ENCODE measurements at regions not wholly inside any gene's neighbourhood (a gene's known extent, or its start where the extent isn't known, plus 50 kb on each side); places are given as distances from the start of the nearest gene placed in this dataset.

- no peak for TF ChIP-seq POLR2AphosphoS5 (IDR thresholded peaks at IDR 0.05)
- Histone ChIP-seq H3K36me3 (no peaks in the 10 kb centered on the region), H3K4me1 (replicated peaks) (no peaks in the 10 kb centered on the region), H3K9me3 (no peaks in the 10 kb centered on the region), H3K4me3 (no peak overlapping the region), H3K27me3 (replicated peaks; ENCODE audit: insufficient read depth) (no peaks in the 10 kb centered on the region), H3K27ac (no peak overlapping the region)
- DNase-seq (ENCODE audit: low spot score), result no peak
- intact Hi-C loops (cut with DNase I), result no loop called here
- WGBS, result 86% methylated on average over 7 of the region's 7 CpGs
Measured at GRCh38 chr5:160486573-160486972, 64.9 kb downstream of the PTTG1 start.

- intact Hi-C loops (cut with DNase I), result no loop called here
- no peak overlapping the region for H3K27ac ChIP-seq
- no peaks in the 10 kb centered on the region for H3K36me3 ChIP-seq
- no peak for DNase-seq (ENCODE audit: low spot score)
- H3K4me3 ChIP-seq, result no peak overlapping the region
- H3K27me3 ChIP-seq (replicated peaks; ENCODE audit: insufficient read depth), result no peaks in the 10 kb centered on the region
- 85% methylated on average over 6 of the region's 6 CpGs for WGBS
- no peaks in the 10 kb centered on the region for H3K4me1 ChIP-seq (replicated peaks)
- TF ChIP-seq POLR2AphosphoS5 (IDR thresholded peaks at IDR 0.05) (no peak), CTCF (IDR thresholded peaks at IDR 0.05) (no peak), POLR2A (IDR thresholded peaks at IDR 0.05) (no peak)
- no peaks in the 10 kb centered on the region for H3K9me3 ChIP-seq
Measured at GRCh38 chr5:160488394-160489325, 67.0 kb downstream of the PTTG1 start.

DNA sequence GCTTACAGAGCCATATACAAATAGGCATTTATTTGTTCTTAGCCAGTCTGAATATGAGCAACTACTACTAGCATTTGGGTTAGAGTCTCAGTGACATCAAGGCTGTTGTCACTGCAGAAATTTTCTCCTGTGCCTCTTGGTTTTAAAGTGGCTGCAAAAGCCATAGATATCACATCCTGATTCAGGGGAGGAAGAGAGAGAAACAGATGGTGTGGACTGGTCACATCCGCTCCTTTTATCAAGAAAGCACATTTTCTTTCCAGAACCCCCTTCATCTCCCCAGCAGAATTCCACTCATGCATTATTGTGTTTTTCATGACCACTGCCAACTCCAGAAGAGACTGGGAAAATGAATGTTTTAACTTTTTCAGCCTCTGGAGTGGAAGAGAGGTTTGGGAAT, 69.8 kb downstream of the PTTG1 start:
- intact Hi-C loops (cut with DNase I), result no loop called here

DNA sequence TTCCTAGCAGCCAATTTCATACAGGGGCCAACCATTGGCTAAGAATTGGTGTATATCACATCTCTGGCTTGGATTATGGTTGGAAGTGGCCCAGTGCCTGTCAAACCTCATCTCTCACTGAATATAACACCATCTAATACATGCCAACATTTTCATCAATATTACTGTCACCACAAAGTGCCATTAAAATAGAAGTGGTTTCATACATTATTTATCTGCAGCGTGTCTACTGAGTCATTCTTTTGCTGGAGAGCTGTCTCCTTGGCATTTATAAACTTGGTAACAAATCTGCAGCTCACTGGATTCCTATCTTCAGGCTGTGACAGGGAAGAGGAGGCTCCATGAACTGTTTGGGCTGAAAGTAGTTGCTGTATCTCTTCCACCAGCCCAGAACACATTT, 70.9 kb downstream of the PTTG1 start:
- no peaks in the 10 kb centered on the region for H3K27me3 ChIP-seq (replicated peaks; ENCODE audit: insufficient read depth)
- H3K9me3 ChIP-seq, result no peaks in the 10 kb centered on the region
- DNase-seq (ENCODE audit: low spot score), result no peak
- H3K4me3 ChIP-seq, result no peak overlapping the region
- H3K27ac ChIP-seq, result no peak overlapping the region
- intact Hi-C loops (cut with DNase I), result no loop called here
- no peaks in the 10 kb centered on the region for H3K4me1 ChIP-seq (replicated peaks)
- WGBS, result 61% methylated on average over 1 of the region's 1 CpG
- no peaks in the 10 kb centered on the region for H3K36me3 ChIP-seq
- TF ChIP-seq CTCF (IDR thresholded peaks at IDR 0.05) (no peak), POLR2A (IDR thresholded peaks at IDR 0.05) (no peak), POLR2AphosphoS5 (IDR thresholded peaks at IDR 0.05) (no peak)

More for the DNA sequence above, 69.8 kb downstream of the PTTG1 start:
- Histone ChIP-seq H3K9me3 (no peaks in the 10 kb centered on the region), H3K27ac (no peak overlapping the region), H3K27me3 (replicated peaks; ENCODE audit: insufficient read depth) (no peaks in the 10 kb centered on the region), H3K36me3 (no peaks in the 10 kb centered on the region), H3K4me3 (no peak overlapping the region), H3K4me1 (replicated peaks) (no peaks in the 10 kb centered on the region)
- 93% methylated on average over 1 of the region's 1 CpG for WGBS
- no peak for TF ChIP-seq POLR2AphosphoS5 (IDR thresholded peaks at IDR 0.05)
- no peak for TF ChIP-seq POLR2A (IDR thresholded peaks at IDR 0.05)
- TF ChIP-seq CTCF (IDR thresholded peaks at IDR 0.05), result no peak
- no peak for DNase-seq (ENCODE audit: low spot score)

DNA sequence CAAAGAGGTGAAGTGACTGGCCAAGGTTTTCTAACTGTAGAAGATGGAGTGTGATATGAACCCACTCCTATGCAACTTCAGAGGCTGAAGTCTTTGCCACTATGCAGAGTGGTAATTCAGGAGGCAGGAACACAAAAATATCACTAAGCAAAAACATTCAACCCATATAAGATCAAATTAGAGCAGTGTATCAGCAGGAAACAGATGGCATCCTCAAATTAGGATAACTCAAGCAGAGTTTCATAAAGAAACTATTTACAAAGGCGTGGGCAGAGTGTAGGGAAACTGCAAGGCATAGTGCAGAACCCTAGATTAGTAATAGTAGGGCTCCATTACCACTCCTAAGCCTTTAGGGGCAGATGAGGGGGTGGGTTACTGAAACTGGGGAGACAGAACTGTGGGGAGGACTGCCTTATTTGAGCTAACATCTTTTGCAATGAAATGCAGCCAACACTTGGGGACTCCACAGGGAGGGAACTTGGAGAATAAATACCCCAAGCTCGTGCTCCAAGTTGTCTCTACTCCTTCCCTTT, 72.2 kb downstream of the PTTG1 start:
- H3K27ac ChIP-seq, result no peak overlapping the region
- no peaks in the 10 kb centered on the region for H3K9me3 ChIP-seq
- no peak for DNase-seq (ENCODE audit: low spot score)
- WGBS, result 73% methylated on average over 2 of the region's 2 CpGs
- intact Hi-C loops (cut with DNase I), result no loop called here
- no peaks in the 10 kb centered on the region for H3K36me3 ChIP-seq
- no peaks in the 10 kb centered on the region for H3K4me1 ChIP-seq (replicated peaks)
- H3K27me3 ChIP-seq (replicated peaks; ENCODE audit: insufficient read depth), result no peaks in the 10 kb centered on the region
- TF ChIP-seq CTCF (IDR thresholded peaks at IDR 0.05) (no peak), POLR2A (IDR thresholded peaks at IDR 0.05) (no peak), POLR2AphosphoS5 (IDR thresholded peaks at IDR 0.05) (no peak)
- no peak overlapping the region for H3K4me3 ChIP-seq

Data from prostate gland (tissue), 2 donors.